H9 (cell line): ENCODE measurements at regions not wholly inside any gene's neighbourhood (a gene's known extent, or its start where the extent isn't known, plus 50 kb on each side); places are given as distances from the start of the nearest gene placed in this dataset.

Source experiments
- DNase-seq: peaks from one replicate; pipeline ENCODE4 v3.0.0-alpha.2; 2017
- H2AFZ ChIP-seq: one replicate; pipeline ENCODE4 v1.6.1; 2013; ENCODE audit warnings: mild to moderate bottlenecking, low read length, control low read depth, moderate library complexity
- H2AK5ac ChIP-seq: 2 replicates; pipeline ENCODE4 v1.6.1; 2013; ENCODE audit warnings: low read length, control low read depth, mixed read lengths; ENCODE audit not compliant: insufficient read length
- H2BK120ac ChIP-seq: one replicate; pipeline ENCODE4 v1.6.1; 2013; ENCODE audit warnings: low read depth, mild to moderate bottlenecking, low read length, control low read depth, inconsistent platforms; ENCODE audit not compliant: poor library complexity, severe bottlenecking
- H2BK12ac ChIP-seq: 2 replicates; pipeline ENCODE4 v1.6.1; 2013; ENCODE audit warnings: low read length, control low read depth, mixed read lengths, low read depth; ENCODE audit not compliant: insufficient read length
- H2BK15ac ChIP-seq: 2 replicates; pipeline ENCODE4 v1.6.1; 2013; ENCODE audit warnings: low read depth, low read length, control low read depth
- H2BK20ac ChIP-seq: one replicate; pipeline ENCODE4 v1.6.1; 2013; ENCODE audit warnings: low read depth, mild to moderate bottlenecking, low read length, control low read depth, inconsistent platforms; ENCODE audit not compliant: poor library complexity, severe bottlenecking
- H2BK5ac ChIP-seq: 2 replicates; pipeline ENCODE4 v1.6.1; 2013; ENCODE audit warnings: low read length, control low read depth, mixed read lengths; ENCODE audit not compliant: insufficient read length
- H3K14ac ChIP-seq: 2 replicates; pipeline ENCODE4 v1.6.1; 2013; ENCODE audit warnings: low read length, control low read depth; ENCODE audit not compliant: insufficient read depth
- H3K18ac ChIP-seq: 2 replicates; pipeline ENCODE4 v1.6.1; 2013; ENCODE audit warnings: low read depth, mild to moderate bottlenecking, mixed read lengths, low read length, control low read depth; ENCODE audit not compliant: insufficient read length
- H3K23ac ChIP-seq: 2 replicates; pipeline ENCODE4 v1.6.1; 2013; ENCODE audit warnings: low read length, control low read depth, mixed read lengths, low read depth; ENCODE audit not compliant: insufficient read length
- H3K23me2 ChIP-seq: 2 replicates; pipeline ENCODE4 v1.6.1; 2013; ENCODE audit warnings: low read depth, mild to moderate bottlenecking, mixed read lengths, low read length, control low read depth; ENCODE audit not compliant: insufficient read length, poor library complexity, severe bottlenecking
- H3K27ac ChIP-seq: 2 replicates; pipeline ENCODE4 v1.5.1; 2013; ENCODE audit warnings: low read length, control low read depth, mixed read lengths, low read depth; ENCODE audit not compliant: insufficient read length
- H3K27me3 ChIP-seq: 2 replicates; pipeline ENCODE4 v1.6.1; 2013; ENCODE audit warnings: low read length, control low read depth, inconsistent platforms; ENCODE audit not compliant: insufficient read depth
- H3K4ac ChIP-seq: 2 replicates; pipeline ENCODE4 v1.6.1; 2013; ENCODE audit warnings: low read depth, mild to moderate bottlenecking, control low read depth, inconsistent platforms, low read length, moderate library complexity
- H3K4me1 ChIP-seq: 2 replicates; pipeline ENCODE4 v1.6.1; 2013; ENCODE audit warnings: low read length, control low read depth, inconsistent platforms; ENCODE audit not compliant: insufficient read depth
- H3K4me2 ChIP-seq: 2 replicates; pipeline ENCODE4 v1.6.1; 2013; ENCODE audit warnings: low read length, control low read depth, mixed read lengths; ENCODE audit not compliant: insufficient read length, insufficient read depth
- H3K56ac ChIP-seq: 2 replicates; pipeline ENCODE4 v1.6.1; 2013; ENCODE audit warnings: low read depth, mild to moderate bottlenecking, mixed read lengths, low read length, control low read depth; ENCODE audit not compliant: insufficient read length
- H3K79me1 ChIP-seq: 2 replicates; pipeline ENCODE4 v1.6.1; 2013; ENCODE audit warnings: low read depth, mild to moderate bottlenecking, moderate library complexity, low read length, control low read depth, inconsistent platforms; ENCODE audit not compliant: insufficient read depth, poor library complexity, severe bottlenecking
- H3K79me2 ChIP-seq: 2 replicates; pipeline ENCODE4 v1.6.1; 2013; ENCODE audit warnings: low read length, control low read depth, inconsistent platforms; ENCODE audit not compliant: insufficient read depth
- H3K9ac ChIP-seq: 2 replicates; pipeline ENCODE4 v1.6.1; 2013; ENCODE audit warnings: low read length, control low read depth, mixed read lengths; ENCODE audit not compliant: insufficient read length; ENCODE audit errors: extremely low read depth
- H3K9me3 ChIP-seq: one replicate; pipeline ENCODE4 v1.6.1; 2013; ENCODE audit warnings: low read depth, low read length, inconsistent platforms; ENCODE audit not compliant: control insufficient read depth
- H3T11ph ChIP-seq: one replicate; pipeline ENCODE4 v1.6.1; 2013; ENCODE audit warnings: mild to moderate bottlenecking, low read length, control low read depth, inconsistent platforms
- H4K20me1 ChIP-seq: one replicate; pipeline ENCODE4 v1.6.1; 2013; ENCODE audit not compliant: control insufficient read depth, insufficient read length, insufficient read depth
- H4K5ac ChIP-seq: 2 replicates; pipeline ENCODE4 v1.6.1; 2013; ENCODE audit warnings: low read depth, mild to moderate bottlenecking, mixed read lengths, low read length, control low read depth; ENCODE audit not compliant: insufficient read length
- H4K8ac ChIP-seq: replicated peaks from 2 replicates; pipeline ENCODE4 v1.6.1; 2013; ENCODE audit warnings: low read length, control low read depth, mixed read lengths, low read depth; ENCODE audit not compliant: insufficient read length
- H4K91ac ChIP-seq: 2 replicates; pipeline ENCODE4 v1.6.1; 2013; ENCODE audit warnings: low read depth, mild to moderate bottlenecking, moderate library complexity, mixed read lengths, low read length, control low read depth; ENCODE audit not compliant: insufficient read length
- H3K27ac Mint-ChIP-seq, 3 experiments: 2 replicates in 2 of 3; 3 replicates in 1 of 3; pipeline ENCODE4 v1.8.0; 2020 to 2021; ENCODE audit warnings: mixed read lengths in 3 of 3, mild to moderate bottlenecking in 1 of 3, moderate library complexity in 1 of 3
- H3K27me3 Mint-ChIP-seq: 2 replicates; pipeline ENCODE4 v1.8.0; 2021; ENCODE audit warnings: low read depth, mild to moderate bottlenecking, moderate library complexity, mixed read lengths
- H3K36me3 Mint-ChIP-seq, 3 experiments: 2 replicates in 2 of 3; 3 replicates in 1 of 3; pipeline ENCODE4 v1.8.0; 2020 to 2021; ENCODE audit warnings: low read depth in 3 of 3, mixed read lengths in 3 of 3; ENCODE audit not compliant: insufficient read depth in 1 of 3
- H3K4me1 Mint-ChIP-seq, 2 experiments: 2 replicates each; pipeline ENCODE4 v1.8.0; 2020; ENCODE audit warnings: mixed read lengths in 2 of 2
- H3K4me3 Mint-ChIP-seq, 2 experiments: 2 replicates in 1 of 2; 3 replicates in 1 of 2; pipeline ENCODE4 v1.8.0; 2020 to 2021; ENCODE audit warnings: mild to moderate bottlenecking in 2 of 2, mixed read lengths in 2 of 2, moderate library complexity in 1 of 2
- H3K9me3 Mint-ChIP-seq, 2 experiments: 2 replicates in 1 of 2; 3 replicates in 1 of 2; pipeline ENCODE4 v1.8.0; 2020; ENCODE audit warnings: mild to moderate bottlenecking in 2 of 2, mixed read lengths in 2 of 2, moderate library complexity in 1 of 2
- CTCF ChIP-seq: fragments of 200-600 bp; sonication (generic); conservative IDR thresholded peaks from 3 replicates; pipeline ENCODE4 v1.8.0; 2021; ENCODE audit warnings: antibody characterized with exemption, mild to moderate bottlenecking
- WGBS: extraction: QIAGEN DNeasy Blood & Tissue Kit; methylation state at CpG from one replicate; pipeline ENCODE4 v1.1.7; 2013; ENCODE audit warnings: missing lambda C conversion rate, low lambda C conversion rate, mixed read lengths; ENCODE audit not compliant: insufficient read length; ENCODE audit errors: extremely low coverage; 5-methylcytosine and 5-hydroxymethylcytosine counted together

- no peak overlapping the region for H2BK120ac ChIP-seq
- no peak overlapping the region for H2BK12ac ChIP-seq
- no peak overlapping the region for H3K23ac ChIP-seq
- Mint-ChIP-seq H3K36me3 (no peaks in the 10 kb centered on the region), H3K27ac (no peak overlapping the region), H3K27me3 (no peaks in the 10 kb centered on the region; the same call in 1 of the 2 replicates), H3K4me3 (no peak overlapping the region), H3K9me3 (no peaks in the 10 kb centered on the region), H3K4me1 (peaks cover 8 to 10% of the 10 kb centered on the region in 2 experiments)
- no peak overlapping the region for H4K8ac ChIP-seq
- no peak overlapping the region for H3K4ac ChIP-seq
- H3K14ac ChIP-seq, result no peak overlapping the region
- no peaks in the 10 kb centered on the region for H3K23me2 ChIP-seq
- H3K18ac ChIP-seq, result no peak overlapping the region
- DNase-seq, result no peak
- no peak overlapping the region for H3K4me2 ChIP-seq
- no CpG with 5 or more reads among the region's 1 CpG for WGBS
- H3K27ac ChIP-seq, result no peak overlapping the region
- no peaks in the 10 kb centered on the region for H3K4me1 ChIP-seq
- H3T11ph ChIP-seq, result no peak overlapping the region
- H2BK5ac ChIP-seq, result no peak overlapping the region
- TF ChIP-seq CTCF, result peak; percentile 17; the same call in 1 of the 3 replicates
- no peaks in the 10 kb centered on the region for H3K27me3 ChIP-seq
- no peaks in the 10 kb centered on the region for H3K9me3 ChIP-seq
- no peaks in the 10 kb centered on the region for H3K79me2 ChIP-seq
- no peak overlapping the region for H3K9ac ChIP-seq
- H4K20me1 ChIP-seq, result no peaks in the 10 kb centered on the region
- no peak overlapping the region for H2BK15ac ChIP-seq
- no peak overlapping the region for H2AFZ ChIP-seq
- no peak overlapping the region for H4K5ac ChIP-seq
- no peaks in the 10 kb centered on the region for H3K79me1 ChIP-seq
- H2BK20ac ChIP-seq, result no peak overlapping the region
- no peak overlapping the region for H4K91ac ChIP-seq
- no peak overlapping the region for H3K56ac ChIP-seq
- no peak overlapping the region for H2AK5ac ChIP-seq
Measured at GRCh38 chr4:54367059-54367458, 138.0 kb downstream of the PDGFRA start.
